ENCODE measurements at regions not wholly inside any gene's neighbourhood (a gene's known extent, or its start where the extent isn't known, plus 50 kb on each side); places are given as distances from the start of the nearest gene placed in this dataset.
A peak's percentile ranks its signal among the peaks of the same experiment; 100 is the strongest.

DNA sequence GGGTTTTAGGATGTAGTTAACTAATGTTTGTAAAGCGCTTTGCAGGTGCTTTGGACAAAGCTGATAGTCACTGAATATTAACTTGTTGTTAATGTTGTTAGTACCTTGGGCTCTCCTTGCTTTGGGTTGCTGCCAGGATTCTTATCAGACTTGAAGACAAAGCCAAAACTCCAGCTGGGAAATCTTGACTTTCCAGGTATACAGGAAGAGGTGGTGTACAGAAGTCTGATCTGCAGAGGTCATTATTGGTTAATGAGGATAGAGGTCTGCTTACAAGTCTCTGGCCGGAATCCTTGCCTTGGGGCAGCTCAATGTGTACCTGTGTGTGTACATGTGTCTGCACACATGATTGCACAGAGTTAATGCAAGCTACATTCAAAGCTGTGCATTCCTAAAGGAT is 96.0 kb upstream of the POU3F1 start:
- TF ChIP-seq EZH2phosphoT487 (IDR thresholded peaks at IDR 0.05), result no peak
- TF ChIP-seq EZH2 (IDR thresholded peaks at IDR 0.05), result no peak
- TF ChIP-seq, protein P1, sequence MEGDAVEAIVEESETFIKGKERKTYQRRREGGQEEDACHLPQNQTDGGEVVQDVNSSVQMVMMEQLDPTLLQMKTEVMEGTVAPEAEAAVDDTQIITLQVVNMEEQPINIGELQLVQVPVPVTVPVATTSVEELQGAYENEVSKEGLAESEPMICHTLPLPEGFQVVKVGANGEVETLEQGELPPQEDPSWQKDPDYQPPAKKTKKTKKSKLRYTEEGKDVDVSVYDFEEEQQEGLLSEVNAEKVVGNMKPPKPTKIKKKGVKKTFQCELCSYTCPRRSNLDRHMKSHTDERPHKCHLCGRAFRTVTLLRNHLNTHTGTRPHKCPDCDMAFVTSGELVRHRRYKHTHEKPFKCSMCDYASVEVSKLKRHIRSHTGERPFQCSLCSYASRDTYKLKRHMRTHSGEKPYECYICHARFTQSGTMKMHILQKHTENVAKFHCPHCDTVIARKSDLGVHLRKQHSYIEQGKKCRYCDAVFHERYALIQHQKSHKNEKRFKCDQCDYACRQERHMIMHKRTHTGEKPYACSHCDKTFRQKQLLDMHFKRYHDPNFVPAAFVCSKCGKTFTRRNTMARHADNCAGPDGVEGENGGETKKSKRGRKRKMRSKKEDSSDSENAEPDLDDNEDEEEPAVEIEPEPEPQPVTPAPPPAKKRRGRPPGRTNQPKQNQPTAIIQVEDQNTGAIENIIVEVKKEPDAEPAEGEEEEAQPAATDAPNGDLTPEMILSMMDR (IDR thresholded peaks at IDR 0.05), result no peak
- H3K27ac ChIP-seq, result no peak overlapping the region
- no peak overlapping the region for H3K27ac Mint-ChIP-seq
- H3K9me3 ChIP-seq (ENCODE audit: low read depth), result no peaks in the 10 kb centered on the region
- no peaks in the 10 kb centered on the region for H3K36me3 ChIP-seq
- H3K27me3 Mint-ChIP-seq (ENCODE audit: insufficient read depth, low read depth), result peaks cover 9% of the 10 kb centered on the region
- no peak overlapping the region for H3K9ac ChIP-seq
- no peaks in the 10 kb centered on the region for H3K79me2 ChIP-seq (ENCODE audit: low read depth)
- H2AFZ ChIP-seq (replicated peaks), result no peak overlapping the region
- H3F3A ChIP-seq (ENCODE audit: low read depth), result peaks cover 15% of the 10 kb centered on the region
- no peaks in the 10 kb centered on the region for H4K20me1 ChIP-seq (ENCODE audit: low read depth)
- peaks cover 30% of the 10 kb centered on the region for H3K4me1 Mint-ChIP-seq
- peaks cover 28% of the 10 kb centered on the region for H3K4me1 ChIP-seq
- H3K4me3 ChIP-seq, result no peak overlapping the region
- H3K4me3 Mint-ChIP-seq, result no peak overlapping the region
- peaks cover 28% of the 10 kb centered on the region for H3K9me3 Mint-ChIP-seq
- H3K36me3 Mint-ChIP-seq, result peaks cover 5% of the 10 kb centered on the region
- no peaks in the 10 kb centered on the region for H3K27me3 ChIP-seq
- DNase-seq (ENCODE audit: low spot score), result no peak
- no peak overlapping the region for H3K4me2 ChIP-seq

DNA sequence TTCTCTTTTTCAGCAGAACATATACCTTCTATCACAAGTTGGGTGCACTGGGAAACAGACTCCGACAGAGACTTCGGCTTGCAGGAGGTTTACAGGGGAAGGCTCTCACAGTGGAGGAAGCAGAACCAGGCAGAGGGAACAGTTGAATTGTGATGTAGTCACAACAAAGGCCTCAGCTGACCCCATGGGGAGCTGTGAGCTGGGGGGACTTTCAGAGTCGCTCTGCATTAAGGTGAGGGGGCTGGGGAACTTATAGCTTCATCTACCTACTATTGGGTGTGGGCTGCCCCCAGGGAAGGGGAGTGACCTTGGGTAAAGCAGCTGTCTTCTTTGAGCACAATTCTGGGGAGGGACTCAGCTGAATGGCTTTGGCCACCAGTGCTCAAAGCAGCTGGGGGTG is 94.9 kb upstream of the POU3F1 start:
- H4K20me1 ChIP-seq (ENCODE audit: low read depth), result no peaks in the 10 kb centered on the region
- H3K79me2 ChIP-seq (ENCODE audit: low read depth), result no peaks in the 10 kb centered on the region
- H3K4me1 ChIP-seq, result peaks cover 28% of the 10 kb centered on the region
- Mint-ChIP-seq H3K9me3 (peaks cover 23% of the 10 kb centered on the region), H3K36me3 (peaks cover 5% of the 10 kb centered on the region), H3K4me1 (peaks cover 39% of the 10 kb centered on the region), H3K4me3 (no peak overlapping the region), H3K27me3 (ENCODE audit: insufficient read depth, low read depth) (peaks cover 13% of the 10 kb centered on the region), H3K27ac (no peak overlapping the region)
- no peak overlapping the region for H3K27ac ChIP-seq
- H3K9ac ChIP-seq, result no peak overlapping the region
- peak overlapping the region; percentile 76 for H3K4me2 ChIP-seq
- H3F3A ChIP-seq (ENCODE audit: low read depth), result peaks cover 17% of the 10 kb centered on the region
- H2AFZ ChIP-seq (replicated peaks), result peak overlapping the region; percentile 81
- H3K36me3 ChIP-seq, result no peaks in the 10 kb centered on the region
- no peak overlapping the region for H3K4me3 ChIP-seq
- peak; percentile 44 for DNase-seq (ENCODE audit: low spot score)
- no peaks in the 10 kb centered on the region for H3K27me3 ChIP-seq
- TF ChIP-seq, protein P1 (IDR thresholded peaks at IDR 0.05), result no peak
- TF ChIP-seq EZH2phosphoT487 (IDR thresholded peaks at IDR 0.05), result no peak
- TF ChIP-seq EZH2 (IDR thresholded peaks at IDR 0.05), result no peak
- H3K9me3 ChIP-seq (ENCODE audit: low read depth), result no peaks in the 10 kb centered on the region

DNA sequence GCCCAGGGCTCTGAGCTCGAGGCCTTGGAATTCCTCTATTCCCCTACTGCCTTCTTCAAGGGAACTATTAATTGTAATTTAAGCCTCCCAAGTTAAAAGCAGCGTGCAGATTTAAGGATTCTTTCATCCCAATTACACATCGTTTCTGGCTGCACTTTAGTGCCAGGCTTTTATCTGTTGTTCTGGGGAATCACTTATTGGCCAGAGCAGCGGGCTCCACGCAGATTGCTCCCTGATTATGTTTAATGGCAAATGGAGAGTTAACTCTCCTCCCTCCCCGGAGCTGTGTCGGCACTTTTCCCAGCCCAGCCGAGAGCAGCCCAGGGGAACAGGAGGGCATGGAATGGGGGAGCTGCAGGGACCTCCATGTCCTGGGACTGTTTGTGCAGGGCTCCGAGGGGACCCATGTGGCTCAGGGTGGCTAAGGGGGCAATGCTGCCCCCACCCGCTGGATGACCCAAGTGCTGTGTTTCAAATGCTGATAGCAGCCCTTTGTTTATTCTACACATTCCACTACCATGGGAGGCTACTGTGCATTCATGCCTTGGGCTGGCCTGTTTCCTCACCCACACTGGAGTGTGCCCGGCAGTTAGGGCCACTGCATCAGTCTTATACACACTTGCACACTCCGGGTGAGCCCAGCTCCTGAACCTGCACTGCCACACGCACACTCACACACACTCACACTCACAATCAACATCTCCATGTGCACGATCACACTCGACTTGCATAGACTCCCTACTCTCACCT is 93.3 kb upstream of the POU3F1 start:
- Mint-ChIP-seq H3K9me3 (peaks cover 8% of the 10 kb centered on the region), H3K27me3 (ENCODE audit: insufficient read depth, low read depth) (peaks cover 12% of the 10 kb centered on the region), H3K4me1 (peaks cover 53% of the 10 kb centered on the region), H3K4me3 (peak overlapping the region; percentile 14), H3K27ac (peak overlapping the region; percentile 46), H3K36me3 (no peaks in the 10 kb centered on the region)
- H3K9me3 ChIP-seq (ENCODE audit: low read depth), result no peaks in the 10 kb centered on the region
- H2AFZ ChIP-seq (replicated peaks), result peak overlapping the region; percentile 81
- no peak overlapping the region for H3K4me3 ChIP-seq
- TF ChIP-seq EZH2phosphoT487 (IDR thresholded peaks at IDR 0.05) (no peak), EZH2 (IDR thresholded peaks at IDR 0.05) (no peak)
- TF ChIP-seq, protein P1 (IDR thresholded peaks at IDR 0.05), result peak; percentile 20
- H3K27ac ChIP-seq, result no peak overlapping the region
- peak; percentile 57 for DNase-seq (ENCODE audit: low spot score)
- no peak overlapping the region for H3K9ac ChIP-seq
- peak overlapping the region; percentile 76 for H3K4me2 ChIP-seq
- no peaks in the 10 kb centered on the region for H3K27me3 ChIP-seq
- peaks cover 32% of the 10 kb centered on the region for H3F3A ChIP-seq (ENCODE audit: low read depth)
- no peaks in the 10 kb centered on the region for H3K36me3 ChIP-seq
- no peaks in the 10 kb centered on the region for H3K79me2 ChIP-seq (ENCODE audit: low read depth)
- peaks cover 41% of the 10 kb centered on the region for H3K4me1 ChIP-seq
- H4K20me1 ChIP-seq (ENCODE audit: low read depth), result no peaks in the 10 kb centered on the region
